OCI-LY1 (cell line): ENCODE measurements at regions not wholly inside any gene's neighbourhood (a gene's known extent, or its start where the extent isn't known, plus 50 kb on each side); places are given as distances from the start of the nearest gene placed in this dataset.

Source experiments
- H2AFZ ChIP-seq: fragments of 200-600 bp; sonication (generic), shearing (Covaris generic); 2 replicates; pipeline ENCODE4 v1.6.0; 2014; ENCODE audit warnings: antibody characterized with exemption, mild to moderate bottlenecking, low read length
- H3F3A ChIP-seq: fragments of 200-600 bp; sonication (generic), shearing (Covaris generic); 2 replicates; pipeline ENCODE4 v1.6.0; 2014; ENCODE audit warnings: mild to moderate bottlenecking, antibody characterized with exemption, low read length, moderate library complexity; ENCODE audit not compliant: insufficient read depth
- H3K27ac ChIP-seq: fragments of 200-600 bp; sonication (generic); 2 replicates; pipeline ENCODE4 v1.5.1; 2014; ENCODE audit warnings: low read length, mixed run types, mild to moderate bottlenecking, low read depth; ENCODE audit not compliant: poor library complexity, severe bottlenecking
- H3K27me3 ChIP-seq: fragments of 200-600 bp; sonication (generic); 2 replicates; pipeline ENCODE4 v1.6.0; 2014; ENCODE audit warnings: antibody characterized with exemption, mild to moderate bottlenecking, low read length, moderate library complexity; ENCODE audit not compliant: insufficient read depth
- H3K36me3 ChIP-seq: fragments of 200-600 bp; sonication (generic); 2 replicates; pipeline ENCODE4 v1.6.1; 2014; ENCODE audit warnings: mild to moderate bottlenecking, antibody characterized with exemption, low read length, moderate library complexity, mixed read lengths; ENCODE audit not compliant: insufficient read depth
- H3K4me1 ChIP-seq: fragments of 200-600 bp; sonication (generic); 2 replicates; pipeline ENCODE4 v1.5.1; 2014; ENCODE audit warnings: mild to moderate bottlenecking, low read length, moderate library complexity; ENCODE audit not compliant: insufficient read depth, severe bottlenecking
- H3K4me2 ChIP-seq: fragments of 200-600 bp; sonication (generic), shearing (Covaris generic); 2 replicates; pipeline ENCODE4 v1.6.1; 2014; ENCODE audit warnings: low read length
- H3K4me3 ChIP-seq: fragments of 200-600 bp; sonication (generic); 2 replicates; pipeline ENCODE4 v1.5.1; 2014; ENCODE audit warnings: low read length, low read depth, mild to moderate bottlenecking, mixed read lengths; ENCODE audit not compliant: poor library complexity, severe bottlenecking
- H3K79me2 ChIP-seq: fragments of 200-600 bp; shearing (Covaris generic); 2 replicates; pipeline ENCODE4 v1.6.1; 2016; ENCODE audit warnings: mixed run types, low read length, mixed read lengths; ENCODE audit not compliant: insufficient read depth
- H3K9ac ChIP-seq: fragments of 200-600 bp; sonication (generic), shearing (Covaris generic); 2 replicates; pipeline ENCODE4 v1.6.1; 2014; ENCODE audit warnings: mild to moderate bottlenecking, low read length, mixed read lengths
- H3K9me2 ChIP-seq: fragments of 200-600 bp; sonication (generic), shearing (Covaris generic); 2 replicates; pipeline ENCODE4 v1.6.1; 2014; ENCODE audit warnings: low read depth, mild to moderate bottlenecking, low read length, mixed read lengths
- H3K9me3 ChIP-seq: fragments of 200-600 bp; shearing (Covaris generic); 2 replicates; pipeline ENCODE4 v1.6.1; 2014; ENCODE audit warnings: low read length, mixed read lengths
- H4K20me1 ChIP-seq: fragments of 200-600 bp; sonication (generic), shearing (Covaris generic); 2 replicates; pipeline ENCODE4 v1.6.0; 2016; ENCODE audit warnings: mild to moderate bottlenecking, low read length; ENCODE audit not compliant: insufficient read depth
- CTCF ChIP-seq: fragments of 200-600 bp; sonication (generic), shearing (Covaris generic); IDR thresholded peaks from 2 replicates; pipeline ENCODE4 v1.5.1; 2017; ENCODE audit warnings: mild to moderate bottlenecking, antibody characterized with exemption, low read length, moderate library complexity, mixed read lengths
- EZH2 ChIP-seq: fragments of 200-600 bp; sonication (generic), shearing (Covaris generic); IDR thresholded peaks from 2 replicates; pipeline ENCODE4 v1.8.0; 2017; ENCODE audit warnings: borderline replicate concordance, mixed run types, mild to moderate bottlenecking, antibody characterized with exemption, low read length, moderate library complexity, mixed read lengths

- no peak for TF ChIP-seq EZH2
- no peak for TF ChIP-seq CTCF
Observed at GRCh38 chr4:107248571-107248970, 212.5 kb upstream of the DKK2 start.

GRCh38 chr4:107247738-107248137 lies 211.6 kb upstream of the DKK2 start:
- no peaks in the 10 kb centered on the region for H3K9me2 ChIP-seq
- no peaks in the 10 kb centered on the region for H4K20me1 ChIP-seq
- H3K9me3 ChIP-seq: no peaks in the 10 kb centered on the region
- H3K4me2 ChIP-seq: no peak overlapping the region
- TF ChIP-seq CTCF: no peak
- no peak for TF ChIP-seq EZH2
- H3F3A ChIP-seq: peaks cover 4% of the 10 kb centered on the region; the same call in 1 of the 2 replicates
- no peak overlapping the region for H3K9ac ChIP-seq
- H3K27ac ChIP-seq: no peak overlapping the region
- no peak overlapping the region for H3K4me3 ChIP-seq
- H3K27me3 ChIP-seq: no peaks in the 10 kb centered on the region
- H3K36me3 ChIP-seq: no peaks in the 10 kb centered on the region
- H2AFZ ChIP-seq: no peak overlapping the region
- H3K4me1 ChIP-seq: no peaks in the 10 kb centered on the region
- H3K79me2 ChIP-seq: no peaks in the 10 kb centered on the region

More at GRCh38 chr4:107248571-107248970, 212.5 kb upstream of the DKK2 start:
- no peaks in the 10 kb centered on the region for H3K9me2 ChIP-seq
- H3K27ac ChIP-seq: no peak overlapping the region
- H3K36me3 ChIP-seq: no peaks in the 10 kb centered on the region
- H3K9ac ChIP-seq: no peak overlapping the region
- no peaks in the 10 kb centered on the region for H3K9me3 ChIP-seq
- no peaks in the 10 kb centered on the region for H3K27me3 ChIP-seq
- H4K20me1 ChIP-seq: no peaks in the 10 kb centered on the region
- H3F3A ChIP-seq: no peaks in the 10 kb centered on the region
- H3K4me2 ChIP-seq: no peak overlapping the region
- H3K4me1 ChIP-seq: no peaks in the 10 kb centered on the region
- no peaks in the 10 kb centered on the region for H3K79me2 ChIP-seq
- H3K4me3 ChIP-seq: no peak overlapping the region
- no peak overlapping the region for H2AFZ ChIP-seq

GRCh38 chr4:107246761-107247160 lies 210.6 kb upstream of the DKK2 start:
- Histone ChIP-seq H2AFZ (no peak overlapping the region), H3K79me2 (no peaks in the 10 kb centered on the region), H3K27ac (no peak overlapping the region), H3F3A (peaks cover 4% of the 10 kb centered on the region; the same call in 1 of the 2 replicates), H3K9me2 (no peaks in the 10 kb centered on the region), H3K4me2 (no peak overlapping the region), H3K9ac (no peak overlapping the region), H3K36me3 (no peaks in the 10 kb centered on the region), H3K27me3 (no peaks in the 10 kb centered on the region), H4K20me1 (no peaks in the 10 kb centered on the region), H3K9me3 (no peaks in the 10 kb centered on the region), H3K4me3 (no peak overlapping the region), H3K4me1 (no peaks in the 10 kb centered on the region)
- TF ChIP-seq EZH2 (no peak), CTCF (no peak)
